ENCODE measurements at regions not wholly inside any gene's neighbourhood (a gene's known extent, or its start where the extent isn't known, plus 50 kb on each side); places are given as distances from the start of the nearest gene placed in this dataset.

GRCh38 chr1:29415156-29415830 lies 179.0 kb downstream of the PTPRU start:
- intact Hi-C loops (cut with DNase I): no loop called here
- TF ChIP-seq, protein P1, sequence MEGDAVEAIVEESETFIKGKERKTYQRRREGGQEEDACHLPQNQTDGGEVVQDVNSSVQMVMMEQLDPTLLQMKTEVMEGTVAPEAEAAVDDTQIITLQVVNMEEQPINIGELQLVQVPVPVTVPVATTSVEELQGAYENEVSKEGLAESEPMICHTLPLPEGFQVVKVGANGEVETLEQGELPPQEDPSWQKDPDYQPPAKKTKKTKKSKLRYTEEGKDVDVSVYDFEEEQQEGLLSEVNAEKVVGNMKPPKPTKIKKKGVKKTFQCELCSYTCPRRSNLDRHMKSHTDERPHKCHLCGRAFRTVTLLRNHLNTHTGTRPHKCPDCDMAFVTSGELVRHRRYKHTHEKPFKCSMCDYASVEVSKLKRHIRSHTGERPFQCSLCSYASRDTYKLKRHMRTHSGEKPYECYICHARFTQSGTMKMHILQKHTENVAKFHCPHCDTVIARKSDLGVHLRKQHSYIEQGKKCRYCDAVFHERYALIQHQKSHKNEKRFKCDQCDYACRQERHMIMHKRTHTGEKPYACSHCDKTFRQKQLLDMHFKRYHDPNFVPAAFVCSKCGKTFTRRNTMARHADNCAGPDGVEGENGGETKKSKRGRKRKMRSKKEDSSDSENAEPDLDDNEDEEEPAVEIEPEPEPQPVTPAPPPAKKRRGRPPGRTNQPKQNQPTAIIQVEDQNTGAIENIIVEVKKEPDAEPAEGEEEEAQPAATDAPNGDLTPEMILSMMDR (IDR thresholded peaks at IDR 0.05): no peak
- TF ChIP-seq POLR2AphosphoS5 (IDR thresholded peaks at IDR 0.05): no peak
- no peak for TF ChIP-seq POLR2A (IDR thresholded peaks at IDR 0.05; ENCODE audit: low read depth)
- TF ChIP-seq EP300 (IDR thresholded peaks at IDR 0.05): no peak
- DNase-seq (ENCODE audit: extremely low spot score): no peak
- Histone ChIP-seq H3K36me3 (no peaks in the 10 kb centered on the region), H3K9me3 (no peaks in the 10 kb centered on the region), H3K4me1 (peaks cover 0 to 13% (median 2%) of the 10 kb centered on the region in 4 donors), H3K27me3 (peaks cover 0 to 41% (median 0%) of the 10 kb centered on the region in 4 donors), H3K27ac (replicated peaks in 1 of 4) (no peak overlapping the region), H3K4me3 (no peak overlapping the region)
- 40% methylated on average over 9 of the region's 9 CpGs for WGBS

GRCh38 chr1:29414086-29414485 lies 177.8 kb downstream of the PTPRU start:
- Histone ChIP-seq H3K27me3 (peaks cover 0 to 43% (median 1%) of the 10 kb centered on the region in 4 donors), H3K9me3 (no peaks in the 10 kb centered on the region), H3K4me1 (peaks cover 0 to 13% (median 2%) of the 10 kb centered on the region in 4 donors), H3K36me3 (no peaks in the 10 kb centered on the region), H3K27ac (replicated peaks in 1 of 4) (no peak overlapping the region), H3K4me3 (no peak overlapping the region)
- intact Hi-C loops (cut with DNase I): no loop called here
- DNase-seq (ENCODE audit: extremely low spot score): no peak
- 57% methylated on average over 4 of the region's 4 CpGs for WGBS
- no peak for TF ChIP-seq POLR2A (IDR thresholded peaks at IDR 0.05; ENCODE audit: low read depth)
- TF ChIP-seq POLR2AphosphoS5 (IDR thresholded peaks at IDR 0.05): no peak
- TF ChIP-seq, protein P1 (IDR thresholded peaks at IDR 0.05): no peak
- TF ChIP-seq EP300 (IDR thresholded peaks at IDR 0.05): no peak

GRCh38 chr1:29413661-29414060 lies 177.3 kb downstream of the PTPRU start:
- 87% methylated on average over 10 of the region's 10 CpGs for whole genome bisulfite sequencing
- Histone ChIP-seq H3K27ac (replicated peaks in 1 of 4) (no peak overlapping the region), H3K4me3 (no peak overlapping the region), H3K9me3 (no peaks in the 10 kb centered on the region), H3K4me1 (peaks cover 0 to 13% (median 2%) of the 10 kb centered on the region in 4 donors), H3K36me3 (no peaks in the 10 kb centered on the region), H3K27me3 (peaks cover 0 to 46% (median 3%) of the 10 kb centered on the region in 4 donors)
- intact Hi-C loops (cut with DNase I): no loop called here
- DNase-seq (ENCODE audit: extremely low spot score): no peak
- TF ChIP-seq POLR2A (IDR thresholded peaks at IDR 0.05; ENCODE audit: low read depth) (no peak), POLR2AphosphoS5 (IDR thresholded peaks at IDR 0.05) (no peak)

GRCh38 chr1:29412591-29412990 lies 176.3 kb downstream of the PTPRU start:
- H3K36me3 ChIP-seq: no peaks in the 10 kb centered on the region
- no peak overlapping the region for H3K4me3 ChIP-seq
- no peak overlapping the region for H3K27ac ChIP-seq (replicated peaks in 1 of 4)
- H3K9me3 ChIP-seq: no peaks in the 10 kb centered on the region
- peaks cover 0 to 52% (median 3%) of the 10 kb centered on the region in 4 donors for H3K27me3 ChIP-seq
- DNase-seq (ENCODE audit: extremely low spot score): no peak
- intact Hi-C loops (cut with DNase I): no loop called here
- WGBS: 53% methylated on average over 6 of the region's 6 CpGs
- H3K4me1 ChIP-seq: peaks cover 0 to 9% (median 2%) of the 10 kb centered on the region in 4 donors
- no peak for TF ChIP-seq EP300 (IDR thresholded peaks at IDR 0.05)
- TF ChIP-seq, protein P1 (IDR thresholded peaks at IDR 0.05): no peak
- no peak for TF ChIP-seq POLR2A (IDR thresholded peaks at IDR 0.05; ENCODE audit: low read depth)
- no peak for TF ChIP-seq POLR2AphosphoS5 (IDR thresholded peaks at IDR 0.05)

DNA sequence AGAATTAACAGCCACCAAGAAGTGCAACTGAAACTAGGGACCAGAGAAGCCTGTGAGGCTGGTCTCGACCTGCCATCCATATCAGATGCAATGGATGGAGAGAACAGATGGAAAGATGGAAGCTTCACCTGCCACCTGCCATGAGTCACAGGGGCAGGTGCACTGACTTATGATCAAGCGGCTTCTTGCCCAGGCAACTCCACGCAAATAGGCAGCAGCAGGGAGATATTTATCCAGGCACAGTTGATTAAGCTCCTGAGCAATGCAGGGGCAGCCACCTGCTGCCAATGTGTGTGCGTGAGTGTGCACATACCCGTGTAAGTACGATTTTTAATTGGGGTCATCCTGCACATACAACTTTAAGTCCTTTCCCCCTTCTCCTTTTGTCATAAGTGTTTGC lies 174.2 kb downstream of the PTPRU start:
- Histone ChIP-seq H3K4me3 (no peak overlapping the region), H3K9me3 (no peaks in the 10 kb centered on the region), H3K27me3 (peaks cover 0 to 52% (median 3%) of the 10 kb centered on the region in 4 donors), H3K27ac (replicated peaks in 1 of 4) (no peak overlapping the region), H3K4me1 (no peaks in the 10 kb centered on the region), H3K36me3 (no peaks in the 10 kb centered on the region)
- WGBS: 82% methylated on average over 6 of the region's 6 CpGs
- DNase-seq (ENCODE audit: extremely low spot score): no peak
- TF ChIP-seq POLR2A (IDR thresholded peaks at IDR 0.05; ENCODE audit: low read depth): no peak
- TF ChIP-seq POLR2AphosphoS5 (IDR thresholded peaks at IDR 0.05): no peak
- no peak for TF ChIP-seq EP300 (IDR thresholded peaks at IDR 0.05)
- TF ChIP-seq, protein P1 (IDR thresholded peaks at IDR 0.05): no peak
- intact Hi-C loops (cut with DNase I): no loop called here

Measured in esophagus muscularis mucosa (tissue), 4 donors.